HepG2 (cell line): ENCODE measurements at regions not wholly inside any gene's neighbourhood (a gene's known extent, or its start where the extent isn't known, plus 50 kb on each side); places are given as distances from the start of the nearest gene placed in this dataset.

Experiments
- ATAC-seq: fragments of 200-7000 bp; cut with Tn5 transposase; 3 replicates; pipeline ENCODE4 v1.9.1; 2020; ENCODE audit warnings: mild to moderate bottlenecking, moderate library complexity
- BruUV-seq: library from RNA; stranded (reverse); fragments of 400-500 nt; replicated peaks from 2 replicates; lab custom pipeline; 2021; lab: Mats Ljungman, UMichigan
- CTCF ChIA-PET: fragments of 300-600 bp; formaldehyde crosslinking; extraction: SDS; loops from one replicate; lab custom pipeline; 2021; ENCODE audit warnings: low total read pairs, inconsistent platforms, low intra/inter-chr PET ratio; lab: Yijun Ruan, JAX
- POLR2A ChIA-PET: fragments of 350-600 bp; sonication (Branson Sonifier 250); formaldehyde crosslinking; loops from one replicate; lab custom pipeline; 2020; ENCODE audit warnings: antibody characterized with exemption, inconsistent platforms; lab: Yijun Ruan, JAX
- DNase-seq: peaks from one replicate; pipeline ENCODE4 v3.0.0-alpha.2; 2015; ENCODE audit warnings: low spot score
- FAIRE-seq: peaks from 3 replicates; lab custom pipeline; 2011; peaks lifted over from hg19 to GRCh38; lab: Jason Lieb, UNC
- H2AFZ ChIP-seq: one replicate; pipeline ENCODE4 v1.6.1; 2011; ENCODE audit warnings: low read length, inconsistent platforms
- H3K27ac ChIP-seq: fragments of 300-600 bp; 3 replicates; pipeline ENCODE4 v1.8.0; 2011; ENCODE audit warnings: mixed run types, mild to moderate bottlenecking, mixed read lengths, low read length, inconsistent platforms; ENCODE audit not compliant: insufficient read depth; ENCODE audit errors: extremely low read length
- H3K27me3 ChIP-seq, 2 experiments: fragments of 200-600 bp in 1 of 2; 2 replicates in 1 of 2; 3 replicates in 1 of 2; pipeline versions ENCODE4 v1.6.0 to v1.8.0; 2011; ENCODE audit warnings: low read length in 2 of 2, mild to moderate bottlenecking in 2 of 2, moderate library complexity in 2 of 2, inconsistent platforms in 1 of 2; ENCODE audit not compliant: insufficient read depth in 2 of 2, control insufficient read depth in 1 of 2
- H3K36me3 ChIP-seq, 2 experiments: fragments of 200-600 bp in 1 of 2; replicated peaks in 1 of 2; 2 replicates in 1 of 2; 3 replicates in 1 of 2; pipeline versions ENCODE4 v1.5.1 to v1.8.0; 2011; ENCODE audit warnings: low read length in 2 of 2, inconsistent platforms in 1 of 2; ENCODE audit not compliant: insufficient read depth in 2 of 2, control insufficient read depth in 1 of 2
- H3K4me1 ChIP-seq: 2 replicates; pipeline ENCODE4 v1.5.1; 2012; ENCODE audit warnings: low read length, inconsistent platforms; ENCODE audit not compliant: insufficient read depth
- H3K4me2 ChIP-seq: 2 replicates; pipeline ENCODE4 v1.6.0; 2011; ENCODE audit warnings: low read depth, low read length, inconsistent platforms
- H3K4me3 ChIP-seq, 3 experiments: fragments of 200-600 bp in 1 of 3; sonication (generic), shearing (Covaris generic) in 1 of 3; replicated peaks in 1 of 3; 2 replicates each; pipeline ENCODE4 v1.5.1; 2011 to 2016; ENCODE audit warnings: low read length in 3 of 3, inconsistent platforms in 2 of 3, low read depth in 2 of 3, mild to moderate bottlenecking in 2 of 3, control low read depth in 1 of 3, mixed read lengths in 1 of 3; ENCODE audit not compliant: insufficient read depth in 1 of 3
- H3K79me2 ChIP-seq: one replicate; pipeline ENCODE4 v1.6.1; 2011; ENCODE audit warnings: low read length, inconsistent platforms; ENCODE audit not compliant: insufficient read depth
- H3K9ac ChIP-seq: 2 replicates; pipeline ENCODE4 v1.6.0; 2011; ENCODE audit warnings: mild to moderate bottlenecking, low read depth, low read length, inconsistent platforms; ENCODE audit not compliant: insufficient read depth
- H3K9me3 ChIP-seq: 2 replicates; pipeline ENCODE4 v1.5.1; 2012; ENCODE audit warnings: mild to moderate bottlenecking, low read length
- H4K20me1 ChIP-seq: 2 replicates; pipeline ENCODE4 v1.6.0; 2011; ENCODE audit warnings: inconsistent platforms, mild to moderate bottlenecking, low read length, moderate library complexity; ENCODE audit not compliant: insufficient read depth
- HES4 ChIP-seq: sonication (generic); formaldehyde crosslinking; IDR thresholded peaks from 2 replicates; pipeline ENCODE4 v1.9.0; 2021; ENCODE audit warnings: mild to moderate bottlenecking, missing genetic modification reagents, borderline replicate concordance
- ISL2 ChIP-seq: sonication (generic); formaldehyde crosslinking; IDR thresholded peaks from 2 replicates; pipeline ENCODE4 v1.5.0; 2020; ENCODE audit warnings: missing genetic modification reagents
- LBX2 ChIP-seq: sonication (generic); formaldehyde crosslinking; IDR thresholded peaks from 2 replicates; pipeline ENCODE4 v1.5.0; 2020; ENCODE audit warnings: missing genetic modification reagents, mild to moderate bottlenecking, borderline replicate concordance
- MEIS1 ChIP-seq: sonication (generic); formaldehyde crosslinking; IDR thresholded peaks from 2 replicates; pipeline ENCODE4 v1.9.0; 2021; ENCODE audit warnings: mild to moderate bottlenecking, missing genetic modification reagents, moderate library complexity, borderline replicate concordance
- NFE2L2 ChIP-seq: fragments of 150-350 bp; IDR thresholded peaks from 2 replicates; pipeline ENCODE4 v1.6.1; 2014; ENCODE audit warnings: low read length
- NPAS2 ChIP-seq: sonication (generic); formaldehyde crosslinking; IDR thresholded peaks from 2 replicates; pipeline ENCODE4 v1.8.0; 2022; ENCODE audit warnings: mild to moderate bottlenecking, missing genetic modification reagents, borderline replicate concordance
- REL ChIP-seq: sonication (generic); formaldehyde crosslinking; conservative IDR thresholded peaks from 2 replicates; pipeline ENCODE4 v1.8.0; 2022; ENCODE audit warnings: mild to moderate bottlenecking, missing genetic modification reagents, moderate library complexity
- ZNF431 ChIP-seq: sonication (generic); formaldehyde crosslinking; IDR thresholded peaks from 2 replicates; pipeline ENCODE4 v1.9.0; 2022; ENCODE audit warnings: missing genetic modification reagents, low read depth, mild to moderate bottlenecking, borderline replicate concordance
- WGBS: methylation state at CpG from one replicate; pipeline ENCODE4 v1.1.6; 2017; ENCODE audit warnings: low lambda C conversion rate; 5-methylcytosine and 5-hydroxymethylcytosine counted together
- in situ Hi-C: cut with HindIII; loops from 2 replicates; pipeline ENCODE4 v1.10.0; 2017; ENCODE audit warnings: low pct_unique_long_range_greater_than_20kb; ENCODE audit not compliant: extremely low pct_ligation_motif_present
- intact Hi-C: fragments of 100-400 bp; cut with micrococcal nuclease; formaldehyde crosslinking; loops from one replicate; pipeline ENCODE4 v1.10.0; 2022; ENCODE audit not compliant: unreplicated experiment
- TF ChIP-seq, protein P1 (sequence below): sonication (generic); formaldehyde crosslinking; IDR thresholded peaks from 2 replicates; pipeline ENCODE4 v1.4.0; 2020; ENCODE audit warnings: missing genetic modification reagents, borderline replicate concordance

- H3K27ac ChIP-seq, result no peak overlapping the region
- H3K9ac ChIP-seq, result no peak overlapping the region
- H3K4me3 ChIP-seq, result no peak overlapping the region
- WGBS, result 12% methylated on average over 8 of the region's 8 CpGs
- BruUV-seq, result no TSS peak
- no peaks in the 10 kb centered on the region for H3K79me2 ChIP-seq
- CTCF ChIA-PET, result no interaction called here
- H4K20me1 ChIP-seq, result no peaks in the 10 kb centered on the region
- peaks cover 3 to 38% of the 10 kb centered on the region in 2 experiments; a peak in 3 of 5 replicates for H3K27me3 ChIP-seq
- no peaks in the 10 kb centered on the region for H3K36me3 ChIP-seq
- ATAC-seq, result no peak
- no peak overlapping the region for H2AFZ ChIP-seq
- FAIRE-seq, result no peak
- H3K4me1 ChIP-seq, result peaks cover 10% of the 10 kb centered on the region; the same call in 1 of the 2 replicates
- no peaks in the 10 kb centered on the region for H3K9me3 ChIP-seq
- in situ Hi-C loops, result no loop called here
- DNase-seq, result no peak
- POLR2A ChIA-PET, result no interaction called here
- TF ChIP-seq, protein P1, sequence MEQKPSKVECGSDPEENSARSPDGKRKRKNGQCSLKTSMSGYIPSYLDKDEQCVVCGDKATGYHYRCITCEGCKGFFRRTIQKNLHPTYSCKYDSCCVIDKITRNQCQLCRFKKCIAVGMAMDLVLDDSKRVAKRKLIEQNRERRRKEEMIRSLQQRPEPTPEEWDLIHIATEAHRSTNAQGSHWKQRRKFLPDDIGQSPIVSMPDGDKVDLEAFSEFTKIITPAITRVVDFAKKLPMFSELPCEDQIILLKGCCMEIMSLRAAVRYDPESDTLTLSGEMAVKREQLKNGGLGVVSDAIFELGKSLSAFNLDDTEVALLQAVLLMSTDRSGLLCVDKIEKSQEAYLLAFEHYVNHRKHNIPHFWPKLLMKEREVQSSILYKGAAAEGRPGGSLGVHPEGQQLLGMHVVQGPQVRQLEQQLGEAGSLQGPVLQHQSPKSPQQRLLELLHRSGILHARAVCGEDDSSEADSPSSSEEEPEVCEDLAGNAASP (CRISPR knock-in tag), result no peak
- TF ChIP-seq ZNF431 (CRISPR knock-in tag), result no peak
- no peak for TF ChIP-seq MEIS1 (CRISPR knock-in tag)
- no peak for TF ChIP-seq ISL2 (CRISPR knock-in tag)
- TF ChIP-seq LBX2 (CRISPR knock-in tag), result no peak
- no peak for TF ChIP-seq REL (CRISPR knock-in tag)
- TF ChIP-seq NPAS2 (CRISPR knock-in tag), result no peak
- no peak for TF ChIP-seq NFE2L2
- TF ChIP-seq HES4 (CRISPR knock-in tag), result no peak
- TF ChIP-seq, all 625 proteins: peak for 0
- intact Hi-C loops, result no loop called here
- no peak overlapping the region for H3K4me2 ChIP-seq
Observed at GRCh38 chr7:135812148-135812547, 63.5 kb upstream of the FAM180A start.
